Tibial artery (tissue), 4 donors: ENCODE measurements at regions not wholly inside any gene's neighbourhood (a gene's known extent, or its start where the extent isn't known, plus 50 kb on each side); places are given as distances from the start of the nearest gene placed in this dataset.
"Not testable (repeated sequence)": the region's sequence is repeated elsewhere in the genome, so short reads cannot be mapped to it uniquely, and the experiment has no call there.

Source experiments
- DNase-seq, 2 donors: peaks; one replicate each; pipeline ENCODE4 v3.0.0-alpha.2; 2019
- H3K27ac ChIP-seq, 2 donors: fragments of 200-600 bp; sonication (generic) in 1 of 2; 1 replicate in 1 of 2; 2 replicates in 1 of 2; pipeline ENCODE4 v1.5.1; 2018 to 2019; ENCODE audit warnings: mild to moderate bottlenecking in 1 of 2
- H3K27me3 ChIP-seq, 2 donors: fragments of 200-600 bp; sonication (generic) in 1 of 2; one replicate each; pipeline versions ENCODE4 v1.5.1 to v1.6.0; 2016 to 2019
- H3K36me3 ChIP-seq, 3 donors: fragments of 200-600 bp; sonication (generic) in 2 of 3; one replicate each; pipeline ENCODE4 v1.5.1; 2016 to 2019; ENCODE audit warnings: mild to moderate bottlenecking in 2 of 3
- H3K4me1 ChIP-seq, 4 donors: fragments of 200-600 bp; sonication (generic) in 2 of 4; 1 replicate in 3 of 4; 2 replicates in 1 of 4; pipeline ENCODE4 v1.5.1; 2016 to 2019
- H3K4me3 ChIP-seq, 2 donors: fragments of 200-600 bp; sonication (generic) in 1 of 2; 1 replicate in 1 of 2; 2 replicates in 1 of 2; pipeline ENCODE4 v1.5.1; 2018 to 2019; ENCODE audit warnings: mild to moderate bottlenecking in 2 of 2
- H3K9me3 ChIP-seq, 3 donors: fragments of 200-600 bp; sonication (generic) in 1 of 3; one replicate each; pipeline ENCODE4 v1.5.1; 2016 to 2019
- CTCF ChIP-seq, 2 experiments: fragments of 200-600 bp in 1 of 2; fragments of 450-650 bp in 1 of 2; IDR thresholded peaks; one replicate each; pipeline ENCODE4 v1.5.1; 2017 to 2019; ENCODE audit warnings: antibody characterized with exemption in 2 of 2, mild to moderate bottlenecking in 1 of 2, moderate library complexity in 1 of 2
- intact Hi-C: fragments of 100-400 bp; cut with DNase I; formaldehyde crosslinking; loops from one replicate; pipeline ENCODE4 v1.15.0; 2023; ENCODE audit warnings: low total_unique reads

GRCh38 chr2:239832490-239833268 is 192.5 kb downstream of the NDUFA10 start:
- Histone ChIP-seq H3K9me3 (no peaks in the 10 kb centered on the region), H3K4me1 (peaks cover 0 to 25% (median 0%) of the 10 kb centered on the region in 4 donors), H3K4me3 (no peak overlapping the region), H3K27ac (no peak overlapping the region), H3K36me3 (no peaks in the 10 kb centered on the region), H3K27me3 (no peaks in the 10 kb centered on the region)
- TF ChIP-seq CTCF (IDR thresholded peaks at IDR 0.05), result no peak
- DNase-seq, result peak in 1 of 2 donors; percentile 44
- intact Hi-C loops, result no loop called here

GRCh38 chr2:239831861-239832489 is 193.2 kb downstream of the NDUFA10 start:
- Histone ChIP-seq H3K27ac (no peak overlapping the region), H3K9me3 (no peaks in the 10 kb centered on the region), H3K4me3 (no peak overlapping the region), H3K36me3 (no peaks in the 10 kb centered on the region), H3K27me3 (no peaks in the 10 kb centered on the region), H3K4me1 (peaks cover 0 to 25% (median 0%) of the 10 kb centered on the region in 4 donors)
- intact Hi-C loops, result no loop called here
- no peak for TF ChIP-seq CTCF (IDR thresholded peaks at IDR 0.05)
- no peak for DNase-seq

GRCh38 chr2:239831001-239831731 is 194.0 kb downstream of the NDUFA10 start:
- intact Hi-C loops, result no loop called here
- Histone ChIP-seq H3K4me3 (no peak overlapping the region), H3K9me3 (no peaks in the 10 kb centered on the region), H3K27me3 (no peaks in the 10 kb centered on the region), H3K27ac (no peak overlapping the region), H3K36me3 (no peaks in the 10 kb centered on the region), H3K4me1 (peaks cover 0 to 25% (median 0%) of the 10 kb centered on the region in 4 donors)
- TF ChIP-seq CTCF (IDR thresholded peaks at IDR 0.05), result no peak
- peak in 1 of 2 donors; percentile 44 for DNase-seq

GRCh38 chr2:239830121-239831000 is 194.8 kb downstream of the NDUFA10 start:
- DNase-seq, result peak in 1 of 2 donors; percentile 62
- intact Hi-C loops, result no loop called here
- peaks cover 0 to 3% of the 10 kb centered on the region in 2 donors for H3K27me3 ChIP-seq
- H3K36me3 ChIP-seq, result no peaks in the 10 kb centered on the region
- TF ChIP-seq CTCF (IDR thresholded peaks at IDR 0.05), result no peak
- H3K27ac ChIP-seq, result no peak overlapping the region
- H3K4me1 ChIP-seq, result peaks cover 0 to 25% (median 0%) of the 10 kb centered on the region in 4 donors
- no peaks in the 10 kb centered on the region for H3K9me3 ChIP-seq
- no peak overlapping the region for H3K4me3 ChIP-seq

GRCh38 chr2:239829326-239829725 is 195.8 kb downstream of the NDUFA10 start:
- intact Hi-C loops, result no loop called here
- TF ChIP-seq CTCF (IDR thresholded peaks at IDR 0.05), result no peak
- Histone ChIP-seq H3K27me3 (peaks cover 0 to 3% of the 10 kb centered on the region in 2 donors), H3K36me3 (no peaks in the 10 kb centered on the region), H3K4me3 (no peak overlapping the region), H3K4me1 (peaks cover 0 to 25% (median 0%) of the 10 kb centered on the region in 4 donors), H3K27ac (peak overlapping the region in 1 of 2 donors; percentile 11), H3K9me3 (no peaks in the 10 kb centered on the region)
- DNase-seq, result peak in 1 of 2 donors; percentile 43

- intact Hi-C loops, DNase-seq, H3K36me3 ChIP-seq, H3K9me3 ChIP-seq, H3K4me3 ChIP-seq, H3K27me3 ChIP-seq: not testable (repeated sequence)
- Histone ChIP-seq H3K4me1 (peaks cover 0 to 25% (median 0%) of the 10 kb centered on the region in 4 donors), H3K27ac (peak overlapping the region in 1 of 2 donors; percentile 11)
Measured at GRCh38 chr2:239828973-239829275, 196.2 kb downstream of the NDUFA10 start.
